ENCODE measurements at regions not wholly inside any gene's neighbourhood (a gene's known extent, or its start where the extent isn't known, plus 50 kb on each side); places are given as distances from the start of the nearest gene placed in this dataset.

GRCh38 chr2:181841079-181841478 is 50.5 kb upstream of the ITPRID2 start:
- no peak for DNase-seq

All from stimulated activated CD4-positive, alpha-beta T cell treated with anti-CD3 and anti-CD28 coated beads, Interleukin-4, amount 100 ng/mL, for 1 hour (primary cell).